GM12878 (cell line): ENCODE measurements at regions not wholly inside any gene's neighbourhood (a gene's known extent, or its start where the extent isn't known, plus 50 kb on each side); places are given as distances from the start of the nearest gene placed in this dataset.

Experiments
- ATAC-seq: fragments of 200-7000 bp; cut with Tn5 transposase; 3 replicates; pipeline ENCODE4 v1.9.1; 2020; ENCODE audit warnings: mild to moderate bottlenecking, moderate library complexity
- BruUV-seq: library from RNA; stranded (reverse); fragments of 400-500 nt; replicated peaks from 2 replicates; lab custom pipeline; 2021; lab: Mats Ljungman, UMichigan
- CTCF ChIA-PET: fragments of 300-600 bp; sonication (Branson Sonifier 250); formaldehyde crosslinking; extraction: SDS; loops from one replicate; lab custom pipeline; 2021; ENCODE audit warnings: inconsistent platforms; lab: Yijun Ruan, JAX
- POLR2A ChIA-PET: fragments of 350-600 bp; formaldehyde crosslinking; extraction: SDS; loops from one replicate; lab custom pipeline; 2021; ENCODE audit warnings: inconsistent platforms; lab: Charles Lee
- RAD21 ChIA-PET: fragments of 300-600 bp; sonication (Branson Sonifier 250); formaldehyde crosslinking; loops from one replicate; lab custom pipeline; 2023; ENCODE audit warnings: antibody characterized with exemption; ENCODE audit not compliant: unreplicated experiment; lab: Charles Lee
- SMC1A ChIA-PET: fragments of 300-600 bp; sonication (Branson Sonifier 250); formaldehyde crosslinking; loops from one replicate; lab custom pipeline; 2023; ENCODE audit not compliant: unreplicated experiment, uncharacterized antibody; lab: Charles Lee
- DNase-seq: peaks from one replicate; pipeline ENCODE4 v3.0.0-alpha.2; 2011; ENCODE audit warnings: low read depth, low spot score
- FAIRE-seq: peaks from 3 replicates; lab custom pipeline; 2011; peaks lifted over from hg19 to GRCh38; lab: Jason Lieb, UNC
- H2AFZ ChIP-seq: 2 replicates; pipeline ENCODE4 v1.6.0; 2011; ENCODE audit warnings: low read depth, low read length, control low read depth; ENCODE audit not compliant: control insufficient read depth
- H3K27ac ChIP-seq: 2 replicates; pipeline ENCODE4 v1.5.1; 2011; ENCODE audit warnings: control low read depth; ENCODE audit not compliant: control insufficient read depth, insufficient read depth
- H3K27me3 ChIP-seq, 2 experiments: replicated peaks in 1 of 2; 2 replicates each; pipeline versions ENCODE4 v1.6.0 to v1.6.1; 2011; ENCODE audit warnings: low read length in 1 of 2; ENCODE audit not compliant: control insufficient read depth in 2 of 2, insufficient read depth in 2 of 2
- H3K36me3 ChIP-seq, 2 experiments: 2 replicates each; pipeline ENCODE4 v1.5.1; 2011; ENCODE audit warnings: low read length in 1 of 2; ENCODE audit not compliant: control insufficient read depth in 2 of 2, insufficient read depth in 2 of 2
- H3K4me1 ChIP-seq: 2 replicates; pipeline ENCODE4 v1.6.1; 2011; ENCODE audit warnings: mild to moderate bottlenecking, low read length, moderate library complexity, mixed read lengths; ENCODE audit not compliant: control insufficient read depth, insufficient read depth
- H3K4me2 ChIP-seq: 2 replicates; pipeline ENCODE4 v1.6.0; 2011; ENCODE audit warnings: control low read depth; ENCODE audit not compliant: control insufficient read depth, insufficient read depth
- H3K4me3 ChIP-seq: fragments of 200-600 bp; sonication (generic); 2 replicates; pipeline ENCODE4 v1.5.1; 2016
- H3K79me2 ChIP-seq: 2 replicates; pipeline ENCODE4 v1.6.0; 2011; ENCODE audit warnings: low read length; ENCODE audit not compliant: control insufficient read depth, insufficient read depth
- H3K9ac ChIP-seq: 2 replicates; pipeline ENCODE4 v1.8.0; 2011; ENCODE audit warnings: low read length, control low read depth, mixed read lengths; ENCODE audit not compliant: control insufficient read depth, insufficient read depth
- H3K9me3 ChIP-seq: replicated peaks from 3 replicates; pipeline ENCODE4 v1.5.1; 2011; ENCODE audit warnings: mild to moderate bottlenecking, low read length; ENCODE audit not compliant: control insufficient read depth, insufficient read depth
- H4K20me1 ChIP-seq: 2 replicates; pipeline ENCODE4 v1.6.0; 2011; ENCODE audit not compliant: control insufficient read depth, insufficient read depth
- CEBPB ChIP-seq, 2 experiments: fragments of 150-350 bp in 1 of 2; IDR thresholded peaks; 2 replicates each; pipeline ENCODE4 v1.6.1; 2012 to 2014; ENCODE audit warnings: low read depth in 2 of 2, low read length in 2 of 2, borderline replicate concordance in 1 of 2, inconsistent platforms in 1 of 2
- EED ChIP-seq: sonication (generic); IDR thresholded peaks from 2 replicates; pipeline ENCODE4 v1.6.1; 2016; ENCODE audit warnings: antibody characterized with exemption, low read depth
- ETV6 ChIP-seq, 2 experiments: fragments of 450-650 bp in 1 of 2; IDR thresholded peaks in 1 of 2; conservative IDR thresholded peaks in 1 of 2; 2 replicates each; pipeline ENCODE4 v1.6.1; 2014; ENCODE audit warnings: antibody characterized with exemption in 1 of 2, borderline replicate concordance in 1 of 2, low read depth in 1 of 2, mild to moderate bottlenecking in 1 of 2, moderate library complexity in 1 of 2
- EZH2 ChIP-seq: IDR thresholded peaks from 2 replicates; pipeline ENCODE4 v1.6.1; 2012; ENCODE audit warnings: low read depth, mild to moderate bottlenecking, control low read depth, inconsistent platforms, low read length, borderline replicate concordance; ENCODE audit not compliant: control insufficient read depth
- HDAC6 ChIP-seq: fragments of 200-600 bp; sonication (generic); IDR thresholded peaks from one replicate; pipeline ENCODE4 v1.8.0; 2017; ENCODE audit warnings: antibody characterized with exemption; ENCODE audit not compliant: unreplicated experiment
- IRF3 ChIP-seq: fragments of 450-650 bp; IDR thresholded peaks from 2 replicates; pipeline ENCODE4 v1.6.1; 2014; ENCODE audit warnings: mild to moderate bottlenecking
- MEF2B ChIP-seq: fragments of 450-650 bp; IDR thresholded peaks from 2 replicates; pipeline ENCODE4 v1.6.1; 2018; ENCODE audit warnings: mild to moderate bottlenecking, moderate library complexity; ENCODE audit not compliant: partially characterized antibody, poor library complexity, severe bottlenecking
- MXI1 ChIP-seq: fragments of 150-350 bp; IDR thresholded peaks from 2 replicates; pipeline ENCODE4 v1.6.1; 2011; ENCODE audit warnings: low read depth, mild to moderate bottlenecking, inconsistent platforms, low read length, improper control_type of control experiment
- NFXL1 ChIP-seq: fragments of 450-650 bp; IDR thresholded peaks from 2 replicates; pipeline ENCODE4 v1.6.1; 2017; ENCODE audit warnings: antibody characterized with exemption, mild to moderate bottlenecking, borderline replicate concordance
- NFYB ChIP-seq: IDR thresholded peaks from 2 replicates; pipeline ENCODE4 v1.6.1; 2011; ENCODE audit warnings: low read depth, mild to moderate bottlenecking, low read length, improper control_type of control experiment, moderate library complexity; ENCODE audit not compliant: insufficient read depth
- PAX8 ChIP-seq: fragments of 450-650 bp; IDR thresholded peaks from 2 replicates; pipeline ENCODE4 v1.6.1; 2017; ENCODE audit warnings: mild to moderate bottlenecking, moderate library complexity
- PBX3 ChIP-seq: IDR thresholded peaks from 2 replicates; pipeline ENCODE4 v1.6.1; 2011; ENCODE audit warnings: mild to moderate bottlenecking, low read depth, low read length, moderate library complexity; ENCODE audit not compliant: insufficient replicate concordance
- POLR2AphosphoS5 ChIP-seq: IDR thresholded peaks from 2 replicates; pipeline ENCODE4 v1.6.1; 2011; ENCODE audit warnings: mild to moderate bottlenecking, low read length, inconsistent platforms
- SKIL ChIP-seq: fragments of 450-650 bp; IDR thresholded peaks from 2 replicates; pipeline ENCODE4 v1.6.1; 2017; ENCODE audit warnings: mild to moderate bottlenecking, low read depth, inconsistent platforms; ENCODE audit not compliant: poor library complexity, severe bottlenecking
- SMC3 ChIP-seq: IDR thresholded peaks from 2 replicates; pipeline ENCODE4 v1.6.1; 2011; ENCODE audit warnings: low read length, improper control_type of control experiment, borderline replicate concordance
- WRNIP1 ChIP-seq: IDR thresholded peaks from 2 replicates; pipeline ENCODE4 v1.6.1; 2011; ENCODE audit warnings: low read depth, low read length, improper control_type of control experiment, borderline replicate concordance
- YBX1 ChIP-seq: fragments of 450-650 bp; IDR thresholded peaks from 2 replicates; pipeline ENCODE4 v1.6.1; 2016; ENCODE audit warnings: antibody characterized with exemption
- ZZZ3 ChIP-seq: IDR thresholded peaks from 2 replicates; pipeline ENCODE4 v1.6.1; 2011; ENCODE audit warnings: low read depth; ENCODE audit not compliant: control insufficient read depth, insufficient read length
- WGBS: methylation state at CpG from one replicate; pipeline ENCODE4 v1.1.6; 2016; ENCODE audit warnings: low lambda C conversion rate; ENCODE audit not compliant: insufficient replicate concordance, insufficient coverage; ENCODE audit errors: missing lambda C conversion rate; 5-methylcytosine and 5-hydroxymethylcytosine counted together
- in situ Hi-C: fragments of 300-500 bp; cut with MboI; formaldehyde crosslinking; loops from 9 replicates; pipeline ENCODE4 v1.14.3; 2018; ENCODE audit warnings: mixed read lengths
- intact Hi-C: fragments of 100-400 bp; cut with micrococcal nuclease; formaldehyde crosslinking; loops from one replicate; pipeline ENCODE4 v1.14.2; 2022; ENCODE audit not compliant: unreplicated experiment
- TF ChIP-seq, protein P1 (sequence below): IDR thresholded peaks from 2 replicates; pipeline ENCODE4 v1.6.1; 2012; ENCODE audit warnings: low read depth, low read length, improper control_type of control experiment
- TF ChIP-seq, protein P2 (sequence below): IDR thresholded peaks from 2 replicates; pipeline ENCODE4 v1.6.1; 2011; ENCODE audit warnings: borderline replicate concordance, low read depth, mild to moderate bottlenecking, moderate library complexity, mixed read lengths, low read length; ENCODE audit not compliant: insufficient read depth; ENCODE audit errors: extremely low read length

DNA sequence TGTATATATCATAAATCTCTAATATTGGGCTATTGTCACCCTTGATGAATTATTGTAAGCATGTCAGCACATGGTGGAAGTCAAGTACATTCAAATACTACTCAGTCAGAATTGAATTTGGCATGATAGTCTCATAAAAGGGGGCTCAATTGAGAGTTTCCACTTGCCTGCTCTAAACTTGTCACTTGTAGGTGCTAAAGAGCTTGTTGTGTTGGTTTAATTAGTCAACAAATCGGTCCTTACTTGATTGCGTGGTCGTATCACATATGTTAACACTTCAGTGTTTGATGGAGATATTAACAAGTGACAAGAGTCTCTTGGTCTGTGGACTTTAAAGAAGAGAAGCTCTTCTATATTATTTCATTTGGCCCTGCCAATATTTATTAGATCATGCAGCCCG lies 81.1 kb downstream of the NKX2-1 start:
- H3K4me2 ChIP-seq: no peak overlapping the region
- no peak overlapping the region for H3K9ac ChIP-seq
- no peaks in the 10 kb centered on the region for H4K20me1 ChIP-seq
- in situ Hi-C loops: no loop called here
- POLR2A ChIA-PET: no interaction called here
- H3K36me3 ChIP-seq: no peaks in the 10 kb centered on the region
- no peak overlapping the region for H3K4me3 ChIP-seq
- H3K79me2 ChIP-seq: no peaks in the 10 kb centered on the region
- BruUV-seq: no TSS peak
- ATAC-seq (no peak), DNase-seq (no peak), FAIRE-seq (no peak)
- H3K27ac ChIP-seq: no peak overlapping the region
- H2AFZ ChIP-seq: no peak overlapping the region
- TF ChIP-seq IRF3: no peak
- TF ChIP-seq ETV6 (conservative IDR thresholded peaks at IDR 0.05 in 1 of 2, IDR thresholded peaks at IDR 0.05 in 1 of 2; ENCODE audit: borderline replicate concordance in 1 of 2, low read depth in 1 of 2): no peak
- TF ChIP-seq SMC3: no peak
- no peak for TF ChIP-seq MEF2B
- TF ChIP-seq YBX1: no peak
- TF ChIP-seq, protein P1, sequence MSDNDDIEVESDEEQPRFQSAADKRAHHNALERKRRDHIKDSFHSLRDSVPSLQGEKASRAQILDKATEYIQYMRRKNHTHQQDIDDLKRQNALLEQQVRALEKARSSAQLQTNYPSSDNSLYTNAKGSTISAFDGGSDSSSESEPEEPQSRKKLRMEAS: no peak
- TF ChIP-seq HDAC6: no peak
- TF ChIP-seq CEBPB (IDR thresholded peaks at IDR 0.05; ENCODE audit: borderline replicate concordance in 1 of 2, low read depth in 2 of 2, low read length in 2 of 2): no peak
- no peak for TF ChIP-seq SKIL
- no peak for TF ChIP-seq PBX3
- TF ChIP-seq MXI1: no peak
- TF ChIP-seq, protein P2, sequence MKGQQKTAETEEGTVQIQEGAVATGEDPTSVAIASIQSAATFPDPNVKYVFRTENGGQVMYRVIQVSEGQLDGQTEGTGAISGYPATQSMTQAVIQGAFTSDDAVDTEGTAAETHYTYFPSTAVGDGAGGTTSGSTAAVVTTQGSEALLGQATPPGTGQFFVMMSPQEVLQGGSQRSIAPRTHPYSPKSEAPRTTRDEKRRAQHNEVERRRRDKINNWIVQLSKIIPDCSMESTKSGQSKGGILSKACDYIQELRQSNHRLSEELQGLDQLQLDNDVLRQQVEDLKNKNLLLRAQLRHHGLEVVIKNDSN: no peak
- TF ChIP-seq POLR2AphosphoS5: no peak
- no peak for TF ChIP-seq WRNIP1
- no peak for TF ChIP-seq ZZZ3
- no peak for TF ChIP-seq EZH2
- no peak for TF ChIP-seq NFYB
- TF ChIP-seq PAX8: no peak
- no peak for TF ChIP-seq EED
- no peak for TF ChIP-seq NFXL1
- H3K4me1 ChIP-seq: no peaks in the 10 kb centered on the region
- CTCF ChIA-PET: no interaction called here
- RAD21 ChIA-PET: no interaction called here
- SMC1A ChIA-PET: no interaction called here
- no peaks in the 10 kb centered on the region for H3K27me3 ChIP-seq
- 22% methylated on average over 4 of the region's 4 CpGs for WGBS
- intact Hi-C loops: no loop called here
- H3K9me3 ChIP-seq: no peaks in the 10 kb centered on the region
